Gastrocnemius medialis (tissue), 4 donors: ENCODE measurements at regions not wholly inside any gene's neighbourhood (a gene's known extent, or its start where the extent isn't known, plus 50 kb on each side); places are given as distances from the start of the nearest gene placed in this dataset.

Source experiments
- ATAC-seq, 2 donors: fragments of 150-250 bp; one replicate each; pipeline ENCODE4 v1.9.1; 2016
- DNase-seq, 2 donors: peaks; one replicate each; pipeline ENCODE4 v3.0.0-alpha.2; 2019
- H3K27ac ChIP-seq, 4 donors: fragments of 200-600 bp; sonication (generic); 1 replicate in 1 of 4; 2 replicates in 3 of 4; pipeline ENCODE4 v1.5.1; 2016 to 2018; ENCODE audit warnings: mild to moderate bottlenecking in 2 of 4, moderate library complexity in 1 of 4
- H3K27me3 ChIP-seq, 3 donors: fragments of 200-600 bp; sonication (generic) in 2 of 3; 1 replicate in 1 of 3; 2 replicates in 2 of 3; pipeline versions ENCODE4 v1.5.1 to v1.6.0; 2016 to 2019; ENCODE audit warnings: mild to moderate bottlenecking in 1 of 3, moderate library complexity in 1 of 3
- H3K36me3 ChIP-seq, 2 donors: fragments of 200-600 bp; sonication (generic) in 1 of 2; one replicate each; pipeline ENCODE4 v1.5.1; 2017 to 2018
- H3K4me1 ChIP-seq, 2 donors: fragments of 200-600 bp; sonication (generic) in 1 of 2; one replicate each; pipeline ENCODE4 v1.5.1; 2016 to 2017; ENCODE audit warnings: mild to moderate bottlenecking in 2 of 2
- H3K4me3 ChIP-seq, 4 donors: fragments of 200-600 bp; sonication (generic) in 3 of 4; 1 replicate in 1 of 4; 2 replicates in 3 of 4; pipeline ENCODE4 v1.5.1; 2016 to 2019; ENCODE audit warnings: mild to moderate bottlenecking in 2 of 4
- H3K9me3 ChIP-seq, 3 donors: fragments of 200-600 bp; sonication (generic) in 2 of 3; 1 replicate in 1 of 3; 2 replicates in 2 of 3; pipeline ENCODE4 v1.5.1; 2016 to 2019
- CTCF ChIP-seq, 5 experiments: fragments of 450-650 bp in 3 of 5; fragments of 200-600 bp in 2 of 5; sonication (generic) in 2 of 5; IDR thresholded peaks in 4 of 5; conservative IDR thresholded peaks in 1 of 5; 1 replicate in 4 of 5; 2 replicates in 1 of 5; pipeline ENCODE4 v1.5.1; 2016 to 2019; ENCODE audit warnings: antibody characterized with exemption in 5 of 5, mild to moderate bottlenecking in 3 of 5, moderate library complexity in 3 of 5
- POLR2A ChIP-seq, 2 donors: fragments of 450-650 bp; IDR thresholded peaks; one replicate each; pipeline ENCODE4 v1.6.1; 2017; ENCODE audit warnings: antibody characterized with exemption in 2 of 2, mild to moderate bottlenecking in 2 of 2, moderate library complexity in 2 of 2
- in situ Hi-C, 4 donors: fragments of 200-750 bp; cut with MboI; loops; one replicate each; pipeline versions ENCODE4 v1.15.0 to v1.8.0; 2017; ENCODE audit warnings: low sequenced_read_pairs in 4 of 4
- intact Hi-C: fragments of 100-400 bp; cut with DNase I; formaldehyde crosslinking; loops from one replicate; pipeline ENCODE4 v1.15.1; 2023; ENCODE audit warnings: low total_unique reads

GRCh38 chr4:79022529-79022928 lies 83.3 kb upstream of the PAQR3 start:
- Histone ChIP-seq H3K4me1 (no peaks in the 10 kb centered on the region), H3K36me3 (no peaks in the 10 kb centered on the region), H3K4me3 (no peak overlapping the region), H3K27ac (no peak overlapping the region), H3K9me3 (no peaks in the 10 kb centered on the region), H3K27me3 (no peaks in the 10 kb centered on the region)
- TF ChIP-seq POLR2A (IDR thresholded peaks at IDR 0.05) (no peak), CTCF (IDR thresholded peaks at IDR 0.05 in 4 of 5, conservative IDR thresholded peaks at IDR 0.05 in 1 of 5) (no peak)
- in situ Hi-C loops (no loop called here), intact Hi-C loops (no loop called here)
- no peak for DNase-seq
- ATAC-seq, result no peak

GRCh38 chr4:79017481-79017880 lies 78.2 kb upstream of the PAQR3 start:
- Histone ChIP-seq H3K9me3 (no peaks in the 10 kb centered on the region), H3K36me3 (no peaks in the 10 kb centered on the region), H3K27me3 (no peaks in the 10 kb centered on the region), H3K4me3 (no peak overlapping the region), H3K27ac (no peak overlapping the region), H3K4me1 (no peaks in the 10 kb centered on the region)
- no peak for ATAC-seq
- in situ Hi-C loops, result no loop called here
- DNase-seq, result no peak
- TF ChIP-seq CTCF (IDR thresholded peaks at IDR 0.05 in 4 of 5, conservative IDR thresholded peaks at IDR 0.05 in 1 of 5), result no peak
- no peak for TF ChIP-seq POLR2A (IDR thresholded peaks at IDR 0.05)
- intact Hi-C loops, result no loop called here

GRCh38 chr4:79016878-79017277 lies 77.6 kb upstream of the PAQR3 start:
- in situ Hi-C loops (no loop called here), intact Hi-C loops (no loop called here)
- DNase-seq, result no peak
- Histone ChIP-seq H3K9me3 (no peaks in the 10 kb centered on the region), H3K36me3 (no peaks in the 10 kb centered on the region), H3K4me3 (no peak overlapping the region), H3K27me3 (no peaks in the 10 kb centered on the region), H3K4me1 (no peaks in the 10 kb centered on the region), H3K27ac (no peak overlapping the region)
- TF ChIP-seq POLR2A (IDR thresholded peaks at IDR 0.05), result no peak
- no peak for TF ChIP-seq CTCF (IDR thresholded peaks at IDR 0.05 in 4 of 5, conservative IDR thresholded peaks at IDR 0.05 in 1 of 5)
- ATAC-seq, result no peak

DNA sequence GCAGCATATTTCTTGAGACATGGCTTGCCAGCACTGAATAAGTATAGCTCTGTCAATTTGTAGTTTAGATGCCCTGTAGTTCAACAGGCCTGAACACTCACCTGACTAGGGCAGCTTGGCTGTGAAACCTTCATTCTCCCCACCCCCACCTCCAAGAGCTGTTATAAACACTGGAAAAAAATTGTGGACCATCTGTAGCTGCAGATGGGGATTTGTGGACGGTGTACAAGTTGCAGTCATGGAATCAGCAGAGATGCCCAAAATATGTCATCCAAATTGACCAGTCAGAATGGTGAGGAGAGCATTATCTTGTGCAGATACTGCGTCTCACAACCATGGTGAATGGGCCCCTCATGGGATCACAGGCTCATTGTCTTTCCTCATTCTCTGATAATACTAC lies 76.2 kb upstream of the PAQR3 start:
- Histone ChIP-seq H3K27ac (no peak overlapping the region), H3K4me3 (no peak overlapping the region), H3K9me3 (no peaks in the 10 kb centered on the region), H3K27me3 (no peaks in the 10 kb centered on the region), H3K36me3 (no peaks in the 10 kb centered on the region), H3K4me1 (no peaks in the 10 kb centered on the region)
- intact Hi-C loops (no loop called here), in situ Hi-C loops (no loop called here)
- DNase-seq, result no peak
- TF ChIP-seq CTCF (IDR thresholded peaks at IDR 0.05 in 4 of 5, conservative IDR thresholded peaks at IDR 0.05 in 1 of 5) (no peak), POLR2A (IDR thresholded peaks at IDR 0.05) (no peak)
- ATAC-seq, result no peak

DNA sequence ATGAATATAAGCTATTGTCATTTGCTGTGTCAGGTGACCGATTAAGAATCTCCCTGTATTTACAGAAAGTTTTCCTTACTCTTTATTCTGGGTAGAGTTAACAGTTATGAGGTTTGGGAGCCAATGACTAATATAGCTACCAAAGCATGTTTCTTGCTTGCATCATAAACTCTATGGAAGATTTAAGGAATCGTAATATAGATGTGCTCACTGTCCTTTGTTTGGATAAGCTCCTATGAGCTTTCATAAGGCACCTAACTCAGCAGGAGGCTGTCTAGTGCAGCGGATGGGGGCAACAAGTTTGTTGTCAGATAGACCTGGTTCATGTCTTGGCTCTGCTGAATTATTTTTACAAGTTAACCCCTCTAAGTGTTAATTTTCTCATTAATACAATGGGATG lies 75.0 kb upstream of the PAQR3 start:
- Histone ChIP-seq H3K4me3 (no peak overlapping the region), H3K36me3 (no peaks in the 10 kb centered on the region), H3K4me1 (no peaks in the 10 kb centered on the region), H3K27me3 (no peaks in the 10 kb centered on the region), H3K27ac (no peak overlapping the region), H3K9me3 (no peaks in the 10 kb centered on the region)
- in situ Hi-C loops (no loop called here), intact Hi-C loops (no loop called here)
- DNase-seq, result no peak
- ATAC-seq, result no peak
- TF ChIP-seq CTCF (IDR thresholded peaks at IDR 0.05 in 4 of 5, conservative IDR thresholded peaks at IDR 0.05 in 1 of 5), result no peak
- TF ChIP-seq POLR2A (IDR thresholded peaks at IDR 0.05), result no peak
